ENCODE measurements at regions not wholly inside any gene's neighbourhood (a gene's known extent, or its start where the extent isn't known, plus 50 kb on each side); places are given as distances from the start of the nearest gene placed in this dataset.

- no peaks in the 10 kb centered on the region for H3K36me3 ChIP-seq
- WGBS: 61% methylated on average over 2 of the region's 2 CpGs
- no peaks in the 10 kb centered on the region for H3K4me1 ChIP-seq
- no peaks in the 10 kb centered on the region for H3K27me3 ChIP-seq
- no peak overlapping the region for H3K4me3 ChIP-seq
- TF ChIP-seq POLR2AphosphoS5 (IDR thresholded peaks at IDR 0.05) (no peak), EP300 (IDR thresholded peaks at IDR 0.05) (no peak), POLR2A (IDR thresholded peaks at IDR 0.05) (no peak), CTCF (IDR thresholded peaks at IDR 0.05) (no peak)
- H3K9me3 ChIP-seq: no peaks in the 10 kb centered on the region
- no peak for DNase-seq (ENCODE audit: low spot score in 2 of 2)
- no peak overlapping the region for H3K27ac ChIP-seq
These were observed 216.3 kb upstream of the FAM78B start for GRCh38 chr1:166383137-166383536.

DNA sequence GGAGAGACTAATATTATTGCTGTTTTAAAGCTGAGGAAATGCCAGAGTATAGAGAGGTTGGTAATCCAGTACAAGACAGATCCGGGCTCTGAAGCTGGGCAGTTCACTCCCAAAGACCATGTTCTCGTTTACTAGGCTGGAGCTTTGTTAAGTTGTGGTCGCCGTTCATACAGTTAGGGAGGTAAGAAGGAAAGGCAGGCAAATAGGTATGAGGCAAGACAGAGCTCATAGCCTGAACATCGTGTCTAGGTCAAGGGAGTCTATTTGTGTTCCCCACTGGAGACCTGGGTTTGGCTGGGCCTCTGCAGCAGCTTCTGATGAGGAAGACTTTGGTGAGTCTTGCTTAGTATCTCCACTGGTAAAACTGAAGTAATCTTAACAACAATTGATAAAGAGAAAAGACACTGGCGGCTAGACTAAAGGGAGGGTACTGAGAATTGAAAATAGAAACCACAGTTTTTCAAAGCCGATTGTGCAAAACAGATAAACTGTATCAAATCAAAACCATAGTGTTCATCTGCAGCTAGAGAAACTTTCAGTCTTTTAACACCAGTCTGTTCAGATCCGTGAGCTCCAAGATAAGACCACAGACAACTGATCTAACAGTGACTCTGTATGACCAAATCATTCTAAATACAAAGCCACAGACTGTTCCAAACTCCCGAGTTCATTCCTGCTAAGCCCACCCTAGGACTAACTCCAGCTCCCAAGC, 217.0 kb upstream of the FAM78B start:
- no peak for DNase-seq (ENCODE audit: low spot score in 2 of 2)
- H3K27ac ChIP-seq: no peak overlapping the region
- no peaks in the 10 kb centered on the region for H3K4me1 ChIP-seq
- no peaks in the 10 kb centered on the region for H3K9me3 ChIP-seq
- no peak overlapping the region for H3K4me3 ChIP-seq
- no peaks in the 10 kb centered on the region for H3K36me3 ChIP-seq
- 65% methylated on average over 9 of the region's 9 CpGs for WGBS
- TF ChIP-seq POLR2A (IDR thresholded peaks at IDR 0.05) (no peak), EP300 (IDR thresholded peaks at IDR 0.05) (no peak), CTCF (IDR thresholded peaks at IDR 0.05) (no peak), POLR2AphosphoS5 (IDR thresholded peaks at IDR 0.05) (no peak)
- no peaks in the 10 kb centered on the region for H3K27me3 ChIP-seq

GRCh38 chr1:166384948-166385347, 218.1 kb upstream of the FAM78B start:
- 57% methylated on average over 7 of the region's 7 CpGs for WGBS
- no peak for TF ChIP-seq EP300 (IDR thresholded peaks at IDR 0.05)
- no peak for TF ChIP-seq POLR2A (IDR thresholded peaks at IDR 0.05)
- TF ChIP-seq POLR2AphosphoS5 (IDR thresholded peaks at IDR 0.05): no peak
- no peak for TF ChIP-seq CTCF (IDR thresholded peaks at IDR 0.05)
- no peak overlapping the region for H3K27ac ChIP-seq
- no peaks in the 10 kb centered on the region for H3K36me3 ChIP-seq
- DNase-seq (ENCODE audit: low spot score in 2 of 2): no peak
- H3K4me3 ChIP-seq: no peak overlapping the region
- H3K4me1 ChIP-seq: no peaks in the 10 kb centered on the region
- no peaks in the 10 kb centered on the region for H3K9me3 ChIP-seq
- no peaks in the 10 kb centered on the region for H3K27me3 ChIP-seq

DNA sequence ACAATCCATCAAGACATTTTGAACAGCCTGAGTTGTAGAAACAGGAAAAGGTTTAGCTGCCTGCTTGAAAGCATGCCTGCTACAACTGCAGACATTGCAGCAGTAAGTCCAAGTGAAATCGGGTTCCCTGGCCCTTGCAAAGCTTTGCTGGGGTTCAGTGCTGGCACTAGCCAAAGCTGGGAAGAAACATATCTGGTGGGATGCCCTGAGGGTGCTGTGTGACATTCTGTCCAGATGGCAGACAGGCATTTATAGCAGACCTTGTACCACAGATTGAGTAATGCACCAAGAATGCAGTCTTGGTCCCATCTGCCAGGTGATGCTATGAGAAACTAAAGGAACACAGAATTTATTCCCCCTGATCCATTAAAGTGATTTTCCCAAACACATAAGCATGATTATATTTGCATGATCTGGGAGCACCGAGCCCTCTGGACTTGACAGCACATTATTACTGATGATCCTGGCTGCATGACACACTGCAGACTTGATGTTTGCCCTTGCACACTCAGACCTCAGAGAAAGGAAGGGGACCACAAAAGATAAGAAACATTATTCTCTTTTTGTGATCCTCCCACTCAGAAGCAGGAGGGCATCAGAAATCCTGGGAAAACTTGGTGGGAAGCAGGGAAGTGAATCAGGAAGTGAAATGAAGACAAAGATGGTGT, 223.7 kb upstream of the FAM78B start:
- WGBS: 36% methylated on average over 2 of the region's 2 CpGs
- H3K27me3 ChIP-seq: no peaks in the 10 kb centered on the region

More for the DNA sequence above, 223.7 kb upstream of the FAM78B start:
- TF ChIP-seq POLR2AphosphoS5 (IDR thresholded peaks at IDR 0.05) (no peak), CTCF (IDR thresholded peaks at IDR 0.05) (no peak), EP300 (IDR thresholded peaks at IDR 0.05) (no peak), POLR2A (IDR thresholded peaks at IDR 0.05) (no peak)
- no peak for DNase-seq (ENCODE audit: low spot score in 2 of 2)
- no peak overlapping the region for H3K27ac ChIP-seq
- no peaks in the 10 kb centered on the region for H3K36me3 ChIP-seq
- no peak overlapping the region for H3K4me3 ChIP-seq
- no peaks in the 10 kb centered on the region for H3K9me3 ChIP-seq
- no peaks in the 10 kb centered on the region for H3K4me1 ChIP-seq
